ENCODE measurements at regions not wholly inside any gene's neighbourhood (a gene's known extent, or its start where the extent isn't known, plus 50 kb on each side); places are given as distances from the start of the nearest gene placed in this dataset.

GRCh38 chr19:23505738-23506137 lies 110.5 kb upstream of the ZNF91 start:
- H4K20me1 ChIP-seq (ENCODE audit: control insufficient read depth, insufficient read depth, insufficient read length) = no peaks in the 10 kb centered on the region
- no peak overlapping the region for H2AK5ac ChIP-seq (ENCODE audit: insufficient read length, low read length)
- H2BK15ac ChIP-seq (ENCODE audit: low read depth, low read length) = no peak overlapping the region
- H2BK20ac ChIP-seq (ENCODE audit: low read depth, low read length, poor library complexity, severe bottlenecking) = no peak overlapping the region
- H3K9me3 Mint-ChIP-seq = peaks cover 80 to 88% of the 10 kb centered on the region in 2 experiments
- no peak overlapping the region for H2BK5ac ChIP-seq (ENCODE audit: insufficient read length, low read length)
- no peak overlapping the region for H2BK120ac ChIP-seq (ENCODE audit: low read depth, low read length, poor library complexity, severe bottlenecking)
- no peaks in the 10 kb centered on the region for H3K79me2 ChIP-seq (ENCODE audit: insufficient read depth, low read length)
- no peak overlapping the region for H3K56ac ChIP-seq (ENCODE audit: insufficient read length, low read depth, low read length)
- H4K8ac ChIP-seq (replicated peaks; ENCODE audit: insufficient read length, low read depth, low read length) = no peak overlapping the region
- DNase-seq = no peak
- no peak overlapping the region for H3K23ac ChIP-seq (ENCODE audit: insufficient read length, low read depth, low read length)
- no peaks in the 10 kb centered on the region for H3K27me3 ChIP-seq (ENCODE audit: insufficient read depth, low read length)
- H3K36me3 Mint-ChIP-seq (ENCODE audit: insufficient read depth in 1 of 3, low read depth in 3 of 3) = peaks cover 4 to 10% (median 5%) of the 10 kb centered on the region in 3 experiments; a peak in 6 of 7 replicates
- H3K14ac ChIP-seq (ENCODE audit: insufficient read depth, low read length) = no peak overlapping the region
- TF ChIP-seq CTCF (conservative IDR thresholded peaks at IDR 0.05) = no peak
- H3K27me3 Mint-ChIP-seq (ENCODE audit: low read depth) = no peaks in the 10 kb centered on the region; the same call in 1 of the 2 replicates
- H3K18ac ChIP-seq (ENCODE audit: insufficient read length, low read depth, low read length) = no peak overlapping the region
- no peak overlapping the region for H3K9ac ChIP-seq (ENCODE audit: extremely low read depth, insufficient read length, low read length)
- H3K4me3 Mint-ChIP-seq = no peak overlapping the region
- no peak overlapping the region for H3K4me2 ChIP-seq (ENCODE audit: insufficient read depth, insufficient read length, low read length)
- H4K5ac ChIP-seq (ENCODE audit: insufficient read length, low read depth, low read length) = no peak overlapping the region
- WGBS (ENCODE audit: extremely low coverage, insufficient read length, low lambda C conversion rate) = no CpG with 5 or more reads among the region's 1 CpG
- H3T11ph ChIP-seq (ENCODE audit: low read length) = no peak overlapping the region
- H3K79me1 ChIP-seq (ENCODE audit: insufficient read depth, low read depth, low read length, poor library complexity, severe bottlenecking) = no peaks in the 10 kb centered on the region
- H2BK12ac ChIP-seq (ENCODE audit: insufficient read length, low read depth, low read length) = no peak overlapping the region
- H3K4me1 Mint-ChIP-seq = no peaks in the 10 kb centered on the region
- no peak overlapping the region for H3K27ac Mint-ChIP-seq
- no peak overlapping the region for H2AFZ ChIP-seq (ENCODE audit: low read length)
- H4K91ac ChIP-seq (ENCODE audit: insufficient read length, low read depth, low read length) = no peak overlapping the region
- H3K9me3 ChIP-seq (ENCODE audit: control insufficient read depth, low read depth, low read length) = peaks cover 20% of the 10 kb centered on the region
- no peaks in the 10 kb centered on the region for H3K4me1 ChIP-seq (ENCODE audit: insufficient read depth, low read length)
- no peak overlapping the region for H3K27ac ChIP-seq (ENCODE audit: insufficient read length, low read depth, low read length)
- H3K23me2 ChIP-seq (ENCODE audit: insufficient read length, low read depth, low read length, poor library complexity, severe bottlenecking) = no peaks in the 10 kb centered on the region
- H3K4ac ChIP-seq (ENCODE audit: low read depth, low read length) = no peak overlapping the region

Data from H9 (cell line).